Liver (tissue), 8 donors: ENCODE measurements at regions not wholly inside any gene's neighbourhood (a gene's known extent, or its start where the extent isn't known, plus 50 kb on each side); places are given as distances from the start of the nearest gene placed in this dataset.

Experiments used
- DNase-seq: peaks from one replicate; pipeline ENCODE4 v3.0.0-alpha.2; 2017; ENCODE audit warnings: low spot score
- H3K27ac ChIP-seq, 2 donors: one replicate each; pipeline ENCODE4 v1.7.0; 2013; ENCODE audit warnings: inconsistent platforms in 2 of 2, low read length in 2 of 2, control low read depth in 1 of 2, low read depth in 1 of 2, mild to moderate bottlenecking in 1 of 2
- H3K27me3 ChIP-seq, 4 donors: one replicate each; pipeline versions ENCODE4 v1.6.1 to v1.7.0; 2013; ENCODE audit warnings: low read length in 3 of 4, inconsistent platforms in 1 of 4, mild to moderate bottlenecking in 1 of 4, moderate library complexity in 1 of 4; ENCODE audit not compliant: control insufficient read depth in 4 of 4, insufficient read depth in 4 of 4
- H3K36me3 ChIP-seq, 4 donors: one replicate each; pipeline versions ENCODE4 v1.6.1 to v1.7.0; 2013; ENCODE audit warnings: low read length in 3 of 4, mild to moderate bottlenecking in 3 of 4, low read depth in 1 of 4, moderate library complexity in 1 of 4; ENCODE audit not compliant: control insufficient read depth in 4 of 4, insufficient read depth in 3 of 4
- H3K4me1 ChIP-seq, 4 donors: one replicate each; pipeline versions ENCODE4 v1.6.1 to v1.7.0; 2013; ENCODE audit warnings: low read length in 3 of 4, mild to moderate bottlenecking in 3 of 4, moderate library complexity in 1 of 4; ENCODE audit not compliant: control insufficient read depth in 4 of 4, insufficient read depth in 4 of 4
- H3K4me3 ChIP-seq, 3 donors: one replicate each; pipeline versions ENCODE4 v1.6.1 to v1.7.0; 2013; ENCODE audit warnings: low read length in 3 of 3, control low read depth in 1 of 3, low read depth in 1 of 3, mild to moderate bottlenecking in 1 of 3
- H3K9ac ChIP-seq, 2 donors: one replicate each; pipeline ENCODE4 v1.7.0; 2013; ENCODE audit warnings: low read length in 2 of 2, mild to moderate bottlenecking in 2 of 2, moderate library complexity in 2 of 2, control low read depth in 1 of 2, low read depth in 1 of 2
- H3K9me3 ChIP-seq, 4 donors: one replicate each; pipeline versions ENCODE4 v1.6.1 to v1.7.0; 2013; ENCODE audit warnings: low read length in 3 of 4; ENCODE audit not compliant: control insufficient read depth in 4 of 4
- EGR1 ChIP-seq, 2 donors: IDR thresholded peaks; 2 replicates each; pipeline ENCODE4 v1.6.1; 2016 to 2018; ENCODE audit warnings: antibody characterized with exemption in 2 of 2, low read depth in 2 of 2
- FOXA1 ChIP-seq: IDR thresholded peaks from 2 replicates; pipeline ENCODE4 v1.6.1; 2016; ENCODE audit warnings: antibody characterized with exemption
- FOXA2 ChIP-seq: IDR thresholded peaks from 2 replicates; pipeline ENCODE4 v1.6.1; 2016; ENCODE audit warnings: antibody characterized with exemption
- GABPA ChIP-seq, 2 donors: IDR thresholded peaks in 1 of 2; conservative IDR thresholded peaks in 1 of 2; 2 replicates each; pipeline ENCODE4 v1.6.1; 2016; ENCODE audit warnings: antibody characterized with exemption in 2 of 2, mild to moderate bottlenecking in 1 of 2, moderate library complexity in 1 of 2
- HNF4A ChIP-seq, 2 donors: conservative IDR thresholded peaks; 2 replicates each; pipeline ENCODE4 v1.6.1; 2016; ENCODE audit warnings: antibody characterized with exemption in 2 of 2, mild to moderate bottlenecking in 2 of 2
- HNF4G ChIP-seq: IDR thresholded peaks from 2 replicates; pipeline ENCODE4 v1.6.1; 2016; ENCODE audit warnings: antibody characterized with exemption
- JUND ChIP-seq, 2 donors: IDR thresholded peaks; 2 replicates each; pipeline ENCODE4 v1.6.1; 2016; ENCODE audit warnings: antibody characterized with exemption in 2 of 2
- MAX ChIP-seq: IDR thresholded peaks from 2 replicates; pipeline ENCODE4 v1.6.1; 2016; ENCODE audit warnings: antibody characterized with exemption
- NR2F2 ChIP-seq: IDR thresholded peaks from 2 replicates; pipeline ENCODE4 v1.6.1; 2016; ENCODE audit warnings: antibody characterized with exemption
- RAD21 ChIP-seq, 2 donors: IDR thresholded peaks; 2 replicates each; pipeline ENCODE4 v1.6.1; 2016; ENCODE audit warnings: antibody characterized with exemption in 2 of 2, mild to moderate bottlenecking in 2 of 2
- REST ChIP-seq: IDR thresholded peaks from 2 replicates; pipeline ENCODE4 v1.6.1; 2016; ENCODE audit warnings: antibody characterized with exemption, mild to moderate bottlenecking
- RXRA ChIP-seq, 2 donors: IDR thresholded peaks; 2 replicates each; pipeline ENCODE4 v1.6.1; 2017 to 2018; ENCODE audit warnings: antibody characterized with exemption in 2 of 2, mild to moderate bottlenecking in 1 of 2
- SP1 ChIP-seq: IDR thresholded peaks from 2 replicates; pipeline ENCODE4 v1.6.1; 2018; ENCODE audit warnings: antibody characterized with exemption, mild to moderate bottlenecking
- YY1 ChIP-seq: IDR thresholded peaks from 2 replicates; pipeline ENCODE4 v1.6.1; 2016; ENCODE audit warnings: antibody characterized with exemption, mild to moderate bottlenecking
- ZBTB33 ChIP-seq: IDR thresholded peaks from 2 replicates; pipeline ENCODE4 v1.6.1; 2016; ENCODE audit warnings: antibody characterized with exemption
- WGBS: extraction: QIAGEN DNeasy Blood & Tissue Kit; methylation state at CpG from one replicate; pipeline ENCODE4 v1.1.7; 2013; 5-methylcytosine and 5-hydroxymethylcytosine counted together
- TF ChIP-seq, protein P1 (sequence below): IDR thresholded peaks from 2 replicates; pipeline ENCODE4 v1.6.1; 2016; ENCODE audit warnings: antibody characterized with exemption
- TF ChIP-seq, protein P2 (sequence below): fragments of 150-350 bp; IDR thresholded peaks from 2 replicates; pipeline ENCODE4 v1.5.1; 2017; ENCODE audit warnings: improper control_type of control experiment, low read depth, low read length; ENCODE audit not compliant: missing input control
- donor health status: healthy.
- donor health status: healthy.
- donor health status: healthy.
- donor health status: healthy.
- donor health status: healthy.

DNA sequence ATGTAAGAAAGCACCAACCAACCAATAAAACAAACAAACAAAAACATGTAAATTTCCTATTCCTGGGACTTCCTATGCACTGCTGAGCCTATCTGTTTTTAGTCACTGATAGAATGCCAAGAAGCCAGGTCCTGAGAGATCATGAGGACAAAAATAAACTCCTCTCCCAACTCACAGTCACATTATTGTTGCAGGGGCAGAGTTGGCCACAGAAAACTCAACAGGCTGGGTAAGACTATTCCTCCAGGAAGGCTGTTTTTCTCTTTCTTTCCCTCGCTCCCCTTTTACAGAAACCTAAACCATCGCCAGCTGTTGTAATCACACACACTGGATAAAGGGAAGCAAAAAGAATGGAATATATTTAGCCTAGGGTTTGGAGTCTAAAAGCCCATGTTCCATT is 55.8 kb upstream of the METAP2 start:
- Histone ChIP-seq H3K4me3 (no peak overlapping the region), H3K9me3 (no peaks in the 10 kb centered on the region), H3K36me3 (no peaks in the 10 kb centered on the region), H3K4me1 (no peaks in the 10 kb centered on the region), H3K27me3 (no peaks in the 10 kb centered on the region), H3K27ac (no peak overlapping the region), H3K9ac (no peak overlapping the region)
- TF ChIP-seq SP1 = no peak
- no peak for TF ChIP-seq RXRA (IDR thresholded peaks at IDR 0.05)
- no peak for TF ChIP-seq REST
- TF ChIP-seq FOXA2 = no peak
- no peak for TF ChIP-seq HNF4A (conservative IDR thresholded peaks at IDR 0.05)
- no peak for TF ChIP-seq EGR1 (IDR thresholded peaks at IDR 0.05; ENCODE audit: low read depth in 2 of 2)
- no peak for TF ChIP-seq ZBTB33
- no peak for TF ChIP-seq HNF4G
- TF ChIP-seq FOXA1 = no peak
- TF ChIP-seq, protein P1, sequence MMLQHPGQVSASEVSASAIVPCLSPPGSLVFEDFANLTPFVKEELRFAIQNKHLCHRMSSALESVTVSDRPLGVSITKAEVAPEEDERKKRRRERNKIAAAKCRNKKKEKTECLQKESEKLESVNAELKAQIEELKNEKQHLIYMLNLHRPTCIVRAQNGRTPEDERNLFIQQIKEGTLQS = no peak
- TF ChIP-seq GABPA (IDR thresholded peaks at IDR 0.05 in 1 of 2, conservative IDR thresholded peaks at IDR 0.05 in 1 of 2) = no peak
- TF ChIP-seq YY1 = no peak
- no peak for TF ChIP-seq JUND (IDR thresholded peaks at IDR 0.05)
- TF ChIP-seq RAD21 (IDR thresholded peaks at IDR 0.05) = no peak
- TF ChIP-seq MAX = no peak
- TF ChIP-seq NR2F2 = no peak
- TF ChIP-seq, protein P2, sequence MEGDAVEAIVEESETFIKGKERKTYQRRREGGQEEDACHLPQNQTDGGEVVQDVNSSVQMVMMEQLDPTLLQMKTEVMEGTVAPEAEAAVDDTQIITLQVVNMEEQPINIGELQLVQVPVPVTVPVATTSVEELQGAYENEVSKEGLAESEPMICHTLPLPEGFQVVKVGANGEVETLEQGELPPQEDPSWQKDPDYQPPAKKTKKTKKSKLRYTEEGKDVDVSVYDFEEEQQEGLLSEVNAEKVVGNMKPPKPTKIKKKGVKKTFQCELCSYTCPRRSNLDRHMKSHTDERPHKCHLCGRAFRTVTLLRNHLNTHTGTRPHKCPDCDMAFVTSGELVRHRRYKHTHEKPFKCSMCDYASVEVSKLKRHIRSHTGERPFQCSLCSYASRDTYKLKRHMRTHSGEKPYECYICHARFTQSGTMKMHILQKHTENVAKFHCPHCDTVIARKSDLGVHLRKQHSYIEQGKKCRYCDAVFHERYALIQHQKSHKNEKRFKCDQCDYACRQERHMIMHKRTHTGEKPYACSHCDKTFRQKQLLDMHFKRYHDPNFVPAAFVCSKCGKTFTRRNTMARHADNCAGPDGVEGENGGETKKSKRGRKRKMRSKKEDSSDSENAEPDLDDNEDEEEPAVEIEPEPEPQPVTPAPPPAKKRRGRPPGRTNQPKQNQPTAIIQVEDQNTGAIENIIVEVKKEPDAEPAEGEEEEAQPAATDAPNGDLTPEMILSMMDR = no peak
- DNase-seq = no peak
- WGBS = 91% methylated on average over 2 of the region's 2 CpGs
